Immature natural killer cell (primary cell): ENCODE measurements at regions not wholly inside any gene's neighbourhood (a gene's known extent, or its start where the extent isn't known, plus 50 kb on each side); places are given as distances from the start of the nearest gene placed in this dataset.

ENCODE experiments used
- DNase-seq, 3 donors: peaks; one replicate each; pipeline ENCODE4 v3.0.0; 2022; ENCODE audit warnings: mixed read lengths in 1 of 3
- H3K27ac Mint-ChIP-seq, 6 donors: one replicate each; pipeline ENCODE4 v1.8.0; 2020; ENCODE audit warnings: mixed read lengths in 6 of 6, mild to moderate bottlenecking in 5 of 6, inconsistent platforms in 4 of 6, moderate library complexity in 3 of 6
- H3K27me3 Mint-ChIP-seq, 3 donors: one replicate each; pipeline ENCODE4 v1.8.0; 2020 to 2021; ENCODE audit warnings: low read depth in 3 of 3, mild to moderate bottlenecking in 3 of 3, mixed read lengths in 3 of 3, moderate library complexity in 3 of 3, inconsistent platforms in 1 of 3
- H3K36me3 Mint-ChIP-seq, 3 donors: one replicate each; pipeline ENCODE4 v1.8.0; 2020; ENCODE audit warnings: mixed read lengths in 3 of 3, inconsistent platforms in 2 of 3, mild to moderate bottlenecking in 2 of 3
- H3K4me1 Mint-ChIP-seq, 2 donors: one replicate each; pipeline ENCODE4 v1.8.0; 2020; ENCODE audit warnings: inconsistent platforms in 2 of 2, mild to moderate bottlenecking in 2 of 2, mixed read lengths in 2 of 2, moderate library complexity in 1 of 2
- H3K4me3 Mint-ChIP-seq, 5 donors: one replicate each; pipeline ENCODE4 v1.8.0; 2020; ENCODE audit warnings: mild to moderate bottlenecking in 5 of 5, mixed read lengths in 5 of 5, inconsistent platforms in 3 of 5, moderate library complexity in 3 of 5
- H3K9me3 Mint-ChIP-seq, 6 donors: one replicate each; pipeline ENCODE4 v1.8.0; 2020; ENCODE audit warnings: mild to moderate bottlenecking in 6 of 6, mixed read lengths in 6 of 6, inconsistent platforms in 4 of 6, moderate library complexity in 3 of 6

- Mint-ChIP-seq H3K36me3 (peaks cover 0 to 6% (median 0%) of the 10 kb centered on the region in 3 donors), H3K27ac (no peak overlapping the region), H3K9me3 (peaks cover 18 to 52% (median 39%) of the 10 kb centered on the region in 6 donors), H3K4me1 (no peaks in the 10 kb centered on the region), H3K27me3 (no peaks in the 10 kb centered on the region), H3K4me3 (no peak overlapping the region)
- DNase-seq = no peak
These were observed 154.9 kb upstream of the TRPC4 start for GRCh38 chr13:38024431-38024830.

GRCh38 chr13:38017320-38017719 is 147.7 kb upstream of the TRPC4 start:
- H3K4me1 Mint-ChIP-seq = no peaks in the 10 kb centered on the region
- peaks cover 0 to 7% (median 0%) of the 10 kb centered on the region in 3 donors for H3K36me3 Mint-ChIP-seq
- DNase-seq = no peak
- H3K27ac Mint-ChIP-seq = no peak overlapping the region
- H3K9me3 Mint-ChIP-seq = peaks cover 24 to 65% (median 49%) of the 10 kb centered on the region in 6 donors
- no peak overlapping the region for H3K4me3 Mint-ChIP-seq
- peaks cover 0 to 2% (median 0%) of the 10 kb centered on the region in 3 donors for H3K27me3 Mint-ChIP-seq

GRCh38 chr13:38013676-38014075 is 144.1 kb upstream of the TRPC4 start:
- Mint-ChIP-seq H3K4me3 (no peak overlapping the region), H3K9me3 (peaks cover 8 to 35% (median 23%) of the 10 kb centered on the region in 6 donors), H3K27me3 (peaks cover 0 to 2% (median 0%) of the 10 kb centered on the region in 3 donors), H3K4me1 (no peaks in the 10 kb centered on the region), H3K36me3 (peaks cover 0 to 3% (median 0%) of the 10 kb centered on the region in 3 donors), H3K27ac (no peak overlapping the region)
- DNase-seq = no peak

GRCh38 chr13:38012096-38012495 is 142.5 kb upstream of the TRPC4 start:
- H3K27me3 Mint-ChIP-seq = peaks cover 0 to 2% (median 0%) of the 10 kb centered on the region in 3 donors
- H3K27ac Mint-ChIP-seq = no peak overlapping the region

GRCh38 chr13:38008636-38009035 is 139.1 kb upstream of the TRPC4 start:
- Mint-ChIP-seq H3K27ac (no peak overlapping the region), H3K4me3 (no peak overlapping the region), H3K36me3 (peaks cover 0 to 3% (median 0%) of the 10 kb centered on the region in 3 donors), H3K9me3 (peaks cover 0 to 18% (median 9%) of the 10 kb centered on the region in 6 donors), H3K4me1 (no peaks in the 10 kb centered on the region), H3K27me3 (peaks cover 0 to 2% (median 0%) of the 10 kb centered on the region in 3 donors)
- no peak for DNase-seq

More at GRCh38 chr13:38012096-38012495, 142.5 kb upstream of the TRPC4 start:
- H3K4me1 Mint-ChIP-seq = no peaks in the 10 kb centered on the region
- peaks cover 0 to 3% (median 0%) of the 10 kb centered on the region in 3 donors for H3K36me3 Mint-ChIP-seq
- DNase-seq = no peak
- no peak overlapping the region for H3K4me3 Mint-ChIP-seq
- H3K9me3 Mint-ChIP-seq = peaks cover 3 to 21% (median 13%) of the 10 kb centered on the region in 6 donors

GRCh38 chr13:38002606-38003005 is 133.0 kb upstream of the TRPC4 start:
- Mint-ChIP-seq H3K27ac (no peak overlapping the region), H3K27me3 (no peaks in the 10 kb centered on the region), H3K9me3 (peaks cover 1 to 17% (median 8%) of the 10 kb centered on the region in 6 donors), H3K4me1 (no peaks in the 10 kb centered on the region), H3K4me3 (no peak overlapping the region), H3K36me3 (no peaks in the 10 kb centered on the region)
- DNase-seq = no peak

GRCh38 chr13:37997641-37998040 is 128.1 kb upstream of the TRPC4 start:
- Mint-ChIP-seq H3K4me1 (no peaks in the 10 kb centered on the region), H3K4me3 (no peak overlapping the region), H3K27me3 (peaks cover 0 to 5% (median 0%) of the 10 kb centered on the region in 3 donors), H3K36me3 (no peaks in the 10 kb centered on the region), H3K27ac (no peak overlapping the region), H3K9me3 (peaks cover 0 to 20% (median 5%) of the 10 kb centered on the region in 6 donors)
- no peak for DNase-seq

- H3K36me3 Mint-ChIP-seq = no peaks in the 10 kb centered on the region
- peaks cover 0 to 5% (median 0%) of the 10 kb centered on the region in 3 donors for H3K27me3 Mint-ChIP-seq
These were observed 125.5 kb upstream of the TRPC4 start for GRCh38 chr13:37995092-37995491.

GRCh38 chr13:37986811-37987210 is 117.2 kb upstream of the TRPC4 start:
- peaks cover 0 to 3% (median 0%) of the 10 kb centered on the region in 3 donors for H3K36me3 Mint-ChIP-seq
- no peak overlapping the region for H3K4me3 Mint-ChIP-seq
- no peak for DNase-seq
- no peak overlapping the region for H3K27ac Mint-ChIP-seq
- no peaks in the 10 kb centered on the region for H3K4me1 Mint-ChIP-seq
- H3K9me3 Mint-ChIP-seq = peaks cover 0 to 21% (median 7%) of the 10 kb centered on the region in 6 donors
- peaks cover 0 to 2% (median 0%) of the 10 kb centered on the region in 3 donors for H3K27me3 Mint-ChIP-seq

More at GRCh38 chr13:37995092-37995491, 125.5 kb upstream of the TRPC4 start:
- Mint-ChIP-seq H3K27ac (no peak overlapping the region), H3K4me3 (no peak overlapping the region), H3K9me3 (peaks cover 0 to 18% (median 7%) of the 10 kb centered on the region in 6 donors), H3K4me1 (no peaks in the 10 kb centered on the region)
- no peak for DNase-seq

GRCh38 chr13:37985281-37985680 is 115.7 kb upstream of the TRPC4 start:
- Mint-ChIP-seq H3K4me3 (no peak overlapping the region), H3K36me3 (peaks cover 0 to 3% (median 0%) of the 10 kb centered on the region in 3 donors), H3K9me3 (peaks cover 0 to 16% (median 4%) of the 10 kb centered on the region in 6 donors), H3K27me3 (peaks cover 0 to 2% (median 0%) of the 10 kb centered on the region in 3 donors), H3K4me1 (no peaks in the 10 kb centered on the region), H3K27ac (no peak overlapping the region)
- no peak for DNase-seq

- DNase-seq = no peak
- no peaks in the 10 kb centered on the region for H3K4me1 Mint-ChIP-seq
- no peak overlapping the region for H3K4me3 Mint-ChIP-seq
- H3K27me3 Mint-ChIP-seq = peaks cover 0 to 2% (median 0%) of the 10 kb centered on the region in 3 donors
- no peak overlapping the region for H3K27ac Mint-ChIP-seq
- peaks cover 0 to 3% (median 0%) of the 10 kb centered on the region in 3 donors for H3K36me3 Mint-ChIP-seq
- H3K9me3 Mint-ChIP-seq = peaks cover 0 to 20% (median 4%) of the 10 kb centered on the region in 6 donors
These were observed 114.8 kb upstream of the TRPC4 start for GRCh38 chr13:37984357-37984756.

- no peak for DNase-seq
- H3K4me3 Mint-ChIP-seq = no peak overlapping the region
- no peaks in the 10 kb centered on the region for H3K4me1 Mint-ChIP-seq
- peaks cover 0 to 2% (median 0%) of the 10 kb centered on the region in 3 donors for H3K27me3 Mint-ChIP-seq
- H3K27ac Mint-ChIP-seq = no peak overlapping the region
- peaks cover 0 to 30% (median 11%) of the 10 kb centered on the region in 6 donors for H3K9me3 Mint-ChIP-seq
- peaks cover 0 to 3% (median 0%) of the 10 kb centered on the region in 3 donors for H3K36me3 Mint-ChIP-seq
These were observed 112.4 kb upstream of the TRPC4 start for GRCh38 chr13:37981932-37982331.

- peaks cover 0 to 27% (median 11%) of the 10 kb centered on the region in 6 donors for H3K9me3 Mint-ChIP-seq
- no peak for DNase-seq
- no peak overlapping the region for H3K27ac Mint-ChIP-seq
- no peaks in the 10 kb centered on the region for H3K27me3 Mint-ChIP-seq
- H3K36me3 Mint-ChIP-seq = no peaks in the 10 kb centered on the region
- H3K4me1 Mint-ChIP-seq = no peaks in the 10 kb centered on the region
- H3K4me3 Mint-ChIP-seq = no peak overlapping the region
These were observed 109.1 kb upstream of the TRPC4 start for GRCh38 chr13:37978680-37979079.

- H3K27ac Mint-ChIP-seq = no peak overlapping the region
- H3K4me1 Mint-ChIP-seq = no peaks in the 10 kb centered on the region
- H3K27me3 Mint-ChIP-seq = peaks cover 0 to 7% (median 0%) of the 10 kb centered on the region in 3 donors
- DNase-seq = no peak
- peaks cover 10 to 39% (median 25%) of the 10 kb centered on the region in 6 donors for H3K9me3 Mint-ChIP-seq
- no peak overlapping the region for H3K4me3 Mint-ChIP-seq
- H3K36me3 Mint-ChIP-seq = no peaks in the 10 kb centered on the region
These were observed 99.0 kb upstream of the TRPC4 start for GRCh38 chr13:37968555-37968954.

GRCh38 chr13:37966266-37966665 is 96.7 kb upstream of the TRPC4 start:
- Mint-ChIP-seq H3K4me3 (no peak overlapping the region), H3K4me1 (no peaks in the 10 kb centered on the region), H3K27ac (no peak overlapping the region), H3K9me3 (peaks cover 4 to 34% (median 18%) of the 10 kb centered on the region in 6 donors), H3K27me3 (peaks cover 0 to 1% (median 0%) of the 10 kb centered on the region in 3 donors), H3K36me3 (no peaks in the 10 kb centered on the region)
- no peak for DNase-seq
